HEK293 (cell line): ENCODE measurements at regions not wholly inside any gene's neighbourhood (a gene's known extent, or its start where the extent isn't known, plus 50 kb on each side); places are given as distances from the start of the nearest gene placed in this dataset.

Experiments used
- CTCF ChIA-PET: fragments of 350-600 bp; formaldehyde crosslinking; extraction: SDS; loops from one replicate; lab custom pipeline; 2021; ENCODE audit warnings: antibody characterized with exemption; lab: Yijun Ruan, JAX
- POLR2A ChIA-PET: fragments of 300-600 bp; formaldehyde crosslinking; extraction: SDS; loops from one replicate; lab custom pipeline; 2020; ENCODE audit warnings: antibody characterized with exemption, inconsistent platforms; lab: Yijun Ruan, JAX
- H3K27ac ChIP-seq: fragments of 200-500 bp; sonication (Bioruptor generic); 2 replicates; pipeline ENCODE4 v1.5.1; 2014; ENCODE audit warnings: low read depth, low read length, control low read depth, inconsistent platforms; ENCODE audit errors: extremely low read depth
- H3K36me3 ChIP-seq, 2 experiments: fragments of 200-500 bp in 1 of 2; sonication (Bioruptor generic) in 1 of 2; 1 replicate in 1 of 2; 2 replicates in 1 of 2; pipeline ENCODE4 v1.5.1; 2014 to 2017; ENCODE audit warnings: inconsistent platforms in 2 of 2, low read length in 2 of 2; ENCODE audit not compliant: control insufficient read depth in 2 of 2, insufficient read depth in 1 of 2
- H3K4me1 ChIP-seq: fragments of 200-500 bp; sonication (Bioruptor generic); 2 replicates; pipeline ENCODE4 v1.5.1; 2014; ENCODE audit warnings: mild to moderate bottlenecking, low read length, inconsistent platforms; ENCODE audit not compliant: control insufficient read depth, insufficient read depth
- H3K4me3 ChIP-seq: 2 replicates; pipeline ENCODE4 v1.5.1; 2011; ENCODE audit warnings: low read depth, mild to moderate bottlenecking, control low read depth, low read length, moderate library complexity
- H3K9me3 ChIP-seq: fragments of 200-500 bp; sonication (Bioruptor generic); 2 replicates; pipeline ENCODE4 v1.5.1; 2014; ENCODE audit warnings: low read depth, low read length, inconsistent platforms; ENCODE audit not compliant: control insufficient read depth, insufficient read depth
- AEBP2 ChIP-seq: fragments of 450-650 bp; formaldehyde crosslinking; IDR thresholded peaks from 2 replicates; pipeline ENCODE4 v1.5.1; 2016; ENCODE audit warnings: missing biosample characterization, missing genetic modification characterization, borderline replicate concordance
- GFI1B ChIP-seq: fragments of 450-650 bp; formaldehyde crosslinking; IDR thresholded peaks from 2 replicates; pipeline ENCODE4 v1.5.1; 2016; ENCODE audit warnings: missing biosample characterization, missing genetic modification characterization
- HOXD13 ChIP-seq: sonication (generic); formaldehyde crosslinking; IDR thresholded peaks from 2 replicates; pipeline ENCODE4 v1.8.0; 2022; ENCODE audit warnings: missing genetic modification reagents, borderline replicate concordance
- KLF1 ChIP-seq: fragments of 450-650 bp; formaldehyde crosslinking; IDR thresholded peaks from 2 replicates; pipeline ENCODE4 v1.5.1; 2016; ENCODE audit warnings: missing biosample characterization, missing genetic modification characterization
- TCF7L2 ChIP-seq: IDR thresholded peaks from 2 replicates; pipeline ENCODE4 v1.6.1; 2011; ENCODE audit warnings: low read depth, mild to moderate bottlenecking, inconsistent platforms, low read length, moderate library complexity, borderline replicate concordance
- TSHZ1 ChIP-seq: fragments of 450-650 bp; formaldehyde crosslinking; IDR thresholded peaks from 2 replicates; pipeline ENCODE4 v1.5.1; 2016; ENCODE audit warnings: missing biosample characterization, missing genetic modification characterization, borderline replicate concordance
- ZBTB10 ChIP-seq: fragments of 450-650 bp; formaldehyde crosslinking; IDR thresholded peaks from 2 replicates; pipeline ENCODE4 v1.5.1; 2016; ENCODE audit warnings: missing biosample characterization, missing genetic modification characterization
- ZNF121 ChIP-seq: fragments of 450-650 bp; formaldehyde crosslinking; IDR thresholded peaks from 2 replicates; pipeline ENCODE4 v1.5.1; 2016; ENCODE audit warnings: missing biosample characterization, missing genetic modification characterization
- ZNF18 ChIP-seq: fragments of 450-650 bp; formaldehyde crosslinking; IDR thresholded peaks from 2 replicates; pipeline ENCODE4 v1.5.1; 2016; ENCODE audit warnings: missing biosample characterization, missing genetic modification characterization
- ZNF202 ChIP-seq: fragments of 450-650 bp; formaldehyde crosslinking; IDR thresholded peaks from 2 replicates; pipeline ENCODE4 v1.5.1; 2016; ENCODE audit warnings: missing biosample characterization, missing genetic modification characterization, borderline replicate concordance
- ZNF214 ChIP-seq: fragments of 450-650 bp; formaldehyde crosslinking; IDR thresholded peaks from 2 replicates; pipeline ENCODE4 v1.5.1; 2017; ENCODE audit warnings: missing biosample characterization, mild to moderate bottlenecking, missing genetic modification characterization, borderline replicate concordance
- ZNF266 ChIP-seq: fragments of 450-650 bp; formaldehyde crosslinking; IDR thresholded peaks from 2 replicates; pipeline ENCODE4 v1.5.1; 2016; ENCODE audit warnings: missing biosample characterization, missing genetic modification characterization, low read depth
- ZNF274 ChIP-seq, 2 experiments: fragments of 200-500 bp in 1 of 2; fragments of 450-650 bp in 1 of 2; sonication (Bioruptor generic) in 1 of 2; formaldehyde crosslinking in 1 of 2; IDR thresholded peaks; 2 replicates each; pipeline versions ENCODE4 v1.5.1 to v1.6.1; 2014 to 2016; ENCODE audit warnings: borderline replicate concordance in 1 of 2, inconsistent platforms in 1 of 2, low read length in 1 of 2, missing biosample characterization in 1 of 2, missing genetic modification characterization in 1 of 2
- ZNF350 ChIP-seq: fragments of 450-650 bp; formaldehyde crosslinking; IDR thresholded peaks from 2 replicates; pipeline ENCODE4 v1.5.0; 2017; ENCODE audit warnings: missing biosample characterization, mild to moderate bottlenecking, missing genetic modification characterization
- ZNF394 ChIP-seq: fragments of 450-650 bp; formaldehyde crosslinking; IDR thresholded peaks from 2 replicates; pipeline ENCODE4 v1.5.1; 2016; ENCODE audit warnings: missing biosample characterization, missing genetic modification characterization, mild to moderate bottlenecking, moderate library complexity, borderline replicate concordance
- ZNF701 ChIP-seq: fragments of 450-650 bp; formaldehyde crosslinking; IDR thresholded peaks from 2 replicates; pipeline ENCODE4 v1.5.1; 2016; ENCODE audit warnings: missing biosample characterization, missing genetic modification characterization
- ZNF776 ChIP-seq: fragments of 450-650 bp; formaldehyde crosslinking; IDR thresholded peaks from 2 replicates; pipeline ENCODE4 v1.5.0; 2017; ENCODE audit warnings: missing biosample characterization, missing genetic modification characterization, borderline replicate concordance
- ZSCAN30 ChIP-seq: fragments of 450-650 bp; IDR thresholded peaks from 2 replicates; pipeline ENCODE4 v1.5.1; 2018; ENCODE audit warnings: missing biosample characterization, mild to moderate bottlenecking, missing genetic modification characterization, moderate library complexity
- ZXDB ChIP-seq: fragments of 450-650 bp; formaldehyde crosslinking; IDR thresholded peaks from 2 replicates; pipeline ENCODE4 v1.5.1; 2016; ENCODE audit warnings: missing biosample characterization, missing genetic modification characterization

- CTCF ChIA-PET = interaction anchor here (0.7 to 1.5 kb wide), 2 partner anchors 10 to 272 kb away, joined by 3 read pairs; no protein-coding TSS in a partner anchor
These were observed 72.7 kb upstream of the MAP4K4 start for GRCh38 chr2:101624706-101625332.

More at GRCh38 chr2:101624706-101625332, 72.7 kb upstream of the MAP4K4 start:
- H3K36me3 ChIP-seq = no peaks in the 10 kb centered on the region
- no peaks in the 10 kb centered on the region for H3K9me3 ChIP-seq
- H3K27ac ChIP-seq = no peak overlapping the region
- no peaks in the 10 kb centered on the region for H3K4me1 ChIP-seq
- POLR2A ChIA-PET = no interaction called here
- no peak for TF ChIP-seq ZNF701 (tag by site-specific recombination)
- TF ChIP-seq ZBTB10 (tag by site-specific recombination) = no peak
- no peak for TF ChIP-seq ZXDB (tag by site-specific recombination)
- no peak for TF ChIP-seq ZNF266
- TF ChIP-seq ZNF274 (IDR thresholded peaks at IDR 0.05; ENCODE audit: low read length) = no peak
- TF ChIP-seq ZNF274 (tag by site-specific recombination; IDR thresholded peaks at IDR 0.05; ENCODE audit: borderline replicate concordance) = no peak
- no peak for TF ChIP-seq TSHZ1 (tag by site-specific recombination)
- no peak for TF ChIP-seq ZNF394 (tag by site-specific recombination)
- no peak for TF ChIP-seq KLF1
- no peak for TF ChIP-seq ZSCAN30 (tag by site-specific recombination)
- no peak for TF ChIP-seq ZNF202 (tag by site-specific recombination)
- no peak for TF ChIP-seq ZNF776 (tag by site-specific recombination)
- TF ChIP-seq AEBP2 (tag by site-specific recombination) = no peak
- TF ChIP-seq ZNF18 (tag by site-specific recombination) = no peak
- TF ChIP-seq ZNF214 (tag by site-specific recombination) = no peak
- no peak for TF ChIP-seq HOXD13 (CRISPR knock-in tag)
- no peak for TF ChIP-seq TCF7L2
- TF ChIP-seq ZNF350 (tag by site-specific recombination) = no peak
- no peak for TF ChIP-seq ZNF121 (tag by site-specific recombination)
- no peak for TF ChIP-seq GFI1B (tag by site-specific recombination)
- TF ChIP-seq, all 188 proteins: peak for 0
- no peak overlapping the region for H3K4me3 ChIP-seq
